ENCODE measurements at regions not wholly inside any gene's neighbourhood (a gene's known extent, or its start where the extent isn't known, plus 50 kb on each side); places are given as distances from the start of the nearest gene placed in this dataset.

DNA sequence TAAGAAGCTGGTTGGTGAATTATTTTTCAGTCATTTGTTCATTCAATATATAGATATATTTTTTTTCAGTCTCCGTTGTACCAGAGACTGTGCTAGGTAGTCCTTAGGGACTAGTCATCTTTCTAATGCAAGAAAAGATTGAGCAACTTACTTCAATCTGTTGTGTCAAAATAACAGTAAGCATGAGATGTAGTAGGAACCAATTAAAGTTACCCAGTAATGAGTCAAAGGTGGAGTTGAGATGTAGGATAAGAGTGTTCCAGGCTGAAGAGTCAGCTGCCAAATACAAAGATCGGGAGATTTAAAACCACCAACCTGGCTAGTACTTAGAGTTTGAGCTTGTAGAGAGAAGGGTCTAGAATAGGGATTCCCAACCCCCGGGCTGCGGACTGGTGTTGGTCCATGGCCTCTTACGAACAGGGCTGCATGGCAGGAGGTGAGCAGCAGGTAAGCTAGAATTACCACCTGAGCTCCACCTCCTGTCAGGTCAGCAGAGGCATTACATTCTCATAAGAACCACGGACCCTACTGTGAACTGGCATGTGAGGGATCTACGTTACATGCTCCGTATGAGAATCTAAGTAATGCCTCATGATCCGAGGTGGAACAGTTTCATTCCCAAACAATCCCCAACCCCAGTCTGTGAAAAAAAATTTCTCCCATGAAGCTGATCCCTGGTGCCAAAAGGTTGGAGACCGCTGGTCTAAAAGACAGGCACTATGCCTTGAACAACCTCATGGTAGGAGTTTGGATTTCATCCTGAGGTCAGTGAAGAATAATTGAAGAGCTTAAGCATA, 1241.5 kb upstream of the WWC1 start:
- TF ChIP-seq CTCF (IDR thresholded peaks at IDR 0.05 in 4 of 5, conservative IDR thresholded peaks at IDR 0.05 in 1 of 5), result no peak
- no peak for TF ChIP-seq POLR2A (IDR thresholded peaks at IDR 0.05)

Measured in gastrocnemius medialis (tissue), 4 donors.